ENCODE measurements at regions not wholly inside any gene's neighbourhood (a gene's known extent, or its start where the extent isn't known, plus 50 kb on each side); places are given as distances from the start of the nearest gene placed in this dataset.

DNA sequence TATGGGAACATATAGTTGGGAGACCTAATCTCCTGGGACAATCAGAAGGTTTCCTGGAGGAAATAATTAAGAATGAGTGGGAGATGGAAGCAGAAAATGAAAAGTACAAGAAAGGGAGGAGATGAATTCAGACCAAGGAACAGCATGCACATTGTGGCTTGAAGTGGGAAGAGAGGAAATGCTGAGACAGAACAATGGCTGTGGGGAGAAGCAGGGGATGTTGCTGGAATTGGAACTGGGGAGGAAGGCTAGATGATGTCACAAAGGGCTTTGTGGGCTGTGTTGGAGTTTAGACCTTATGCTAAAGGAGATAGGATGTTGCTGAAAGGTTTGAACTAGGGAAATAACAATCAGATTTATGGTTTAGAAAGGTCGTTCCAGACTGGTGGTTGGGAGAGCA lies 119.5 kb upstream of the DIPK2B start:
- Histone ChIP-seq H3K4me3 (no peak overlapping the region), H3K9me3 (no peaks in the 10 kb centered on the region), H3K27ac (no peak overlapping the region), H3K27me3 (no peaks in the 10 kb centered on the region), H3K36me3 (no peaks in the 10 kb centered on the region), H3K4me1 (no peaks in the 10 kb centered on the region)
- intact Hi-C loops (cut with DNase I), result no loop called here
- TF ChIP-seq, protein P1, sequence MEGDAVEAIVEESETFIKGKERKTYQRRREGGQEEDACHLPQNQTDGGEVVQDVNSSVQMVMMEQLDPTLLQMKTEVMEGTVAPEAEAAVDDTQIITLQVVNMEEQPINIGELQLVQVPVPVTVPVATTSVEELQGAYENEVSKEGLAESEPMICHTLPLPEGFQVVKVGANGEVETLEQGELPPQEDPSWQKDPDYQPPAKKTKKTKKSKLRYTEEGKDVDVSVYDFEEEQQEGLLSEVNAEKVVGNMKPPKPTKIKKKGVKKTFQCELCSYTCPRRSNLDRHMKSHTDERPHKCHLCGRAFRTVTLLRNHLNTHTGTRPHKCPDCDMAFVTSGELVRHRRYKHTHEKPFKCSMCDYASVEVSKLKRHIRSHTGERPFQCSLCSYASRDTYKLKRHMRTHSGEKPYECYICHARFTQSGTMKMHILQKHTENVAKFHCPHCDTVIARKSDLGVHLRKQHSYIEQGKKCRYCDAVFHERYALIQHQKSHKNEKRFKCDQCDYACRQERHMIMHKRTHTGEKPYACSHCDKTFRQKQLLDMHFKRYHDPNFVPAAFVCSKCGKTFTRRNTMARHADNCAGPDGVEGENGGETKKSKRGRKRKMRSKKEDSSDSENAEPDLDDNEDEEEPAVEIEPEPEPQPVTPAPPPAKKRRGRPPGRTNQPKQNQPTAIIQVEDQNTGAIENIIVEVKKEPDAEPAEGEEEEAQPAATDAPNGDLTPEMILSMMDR (IDR thresholded peaks at IDR 0.05), result no peak
- DNase-seq (no peak), ATAC-seq (no peak)

DNA sequence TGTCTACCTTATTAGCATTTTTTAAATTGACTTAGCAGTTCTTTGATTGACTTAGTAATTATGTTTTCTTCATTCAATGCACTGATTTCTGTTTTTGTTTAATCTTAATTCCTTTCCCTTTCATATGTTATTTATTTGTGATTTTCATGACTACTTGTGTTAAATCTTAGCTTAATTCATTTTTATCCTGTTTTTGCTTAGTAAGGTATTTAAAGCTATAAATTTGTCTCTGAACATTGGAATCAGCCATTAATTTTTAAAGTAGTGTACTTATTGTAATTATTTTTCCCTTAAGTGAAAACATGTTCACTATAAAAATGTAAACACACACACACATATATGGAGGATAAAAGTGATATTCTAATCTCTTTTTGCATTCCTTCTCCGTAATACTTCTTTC lies 109.1 kb upstream of the DIPK2B start:
- ATAC-seq, result no peak
- H3K4me1 ChIP-seq, result no peaks in the 10 kb centered on the region

DNA sequence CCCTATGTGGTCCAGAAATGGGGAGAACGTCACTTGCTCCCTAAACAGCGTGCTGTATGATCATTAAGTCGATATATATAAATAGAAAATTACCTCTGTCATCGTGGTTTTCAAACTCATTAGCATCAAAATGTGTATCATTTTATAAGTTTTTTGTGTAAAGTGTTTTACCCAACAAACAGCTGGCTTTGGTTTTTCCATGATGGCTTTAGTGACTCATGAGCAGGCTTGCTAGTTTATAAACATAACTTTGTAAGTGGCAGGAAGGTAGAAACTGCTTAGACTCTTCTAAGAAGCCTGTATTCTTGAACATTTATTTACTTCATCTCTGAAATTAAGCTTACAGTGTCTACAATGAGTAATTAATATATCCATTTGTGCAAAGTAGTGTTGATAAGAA lies 108.4 kb upstream of the DIPK2B start:
- DNase-seq (no peak), ATAC-seq (no peak)
- Histone ChIP-seq H3K4me1 (no peaks in the 10 kb centered on the region), H3K36me3 (no peaks in the 10 kb centered on the region), H3K9me3 (no peaks in the 10 kb centered on the region), H3K27me3 (no peaks in the 10 kb centered on the region), H3K4me3 (no peak overlapping the region), H3K27ac (no peak overlapping the region)
- TF ChIP-seq, protein P1 (IDR thresholded peaks at IDR 0.05), result no peak
- intact Hi-C loops (cut with DNase I), result no loop called here

More for the DNA sequence above, 109.1 kb upstream of the DIPK2B start:
- no peaks in the 10 kb centered on the region for H3K36me3 ChIP-seq
- no peaks in the 10 kb centered on the region for H3K9me3 ChIP-seq
- no peaks in the 10 kb centered on the region for H3K27me3 ChIP-seq
- intact Hi-C loops (cut with DNase I), result no loop called here
- TF ChIP-seq, protein P1 (IDR thresholded peaks at IDR 0.05), result no peak
- no peak overlapping the region for H3K4me3 ChIP-seq
- no peak overlapping the region for H3K27ac ChIP-seq
- DNase-seq, result no peak

DNA sequence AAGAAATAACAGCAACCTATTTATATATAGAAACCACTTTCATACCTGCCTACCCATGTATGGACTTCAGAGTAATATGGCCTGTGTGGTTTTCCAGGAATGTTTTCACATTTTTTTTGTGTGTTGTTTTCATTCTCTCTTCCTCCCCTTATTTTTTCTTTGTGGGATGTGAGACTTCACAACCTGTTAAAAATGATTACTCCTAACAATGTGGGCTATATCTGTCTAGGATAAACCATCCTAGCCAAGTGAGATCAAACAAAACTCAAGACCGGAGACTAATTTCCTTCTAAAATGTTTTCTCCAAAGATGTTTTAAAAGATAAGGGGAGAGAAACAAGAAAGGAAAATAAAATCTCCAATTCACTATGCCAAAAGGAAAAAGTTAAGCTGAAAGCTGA lies 106.1 kb upstream of the DIPK2B start:
- H3K27ac ChIP-seq, result no peak overlapping the region
- intact Hi-C loops (cut with DNase I), result no loop called here

DNA sequence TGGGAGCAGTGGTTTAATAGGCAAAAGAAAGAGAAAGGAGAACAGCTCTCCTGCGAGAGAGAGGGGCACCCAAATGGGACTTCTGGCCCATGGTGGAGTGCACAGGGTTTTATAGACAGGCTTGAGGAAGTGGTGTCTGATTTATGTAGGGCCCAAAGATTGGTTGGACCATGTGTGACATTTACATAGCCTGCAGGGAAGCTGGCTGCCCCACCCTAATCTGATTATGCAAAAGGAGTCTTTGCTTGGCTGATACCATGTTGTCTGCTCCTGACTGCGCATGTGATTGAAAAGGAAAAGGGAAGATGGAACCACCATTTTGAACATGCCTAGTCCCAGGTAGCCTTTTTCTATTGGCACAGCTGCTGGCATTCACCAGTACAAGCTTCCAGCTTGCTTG lies 100.0 kb upstream of the DIPK2B start:
- DNase-seq, result no peak
- Histone ChIP-seq H3K4me3 (no peak overlapping the region), H3K27me3 (no peaks in the 10 kb centered on the region), H3K36me3 (no peaks in the 10 kb centered on the region), H3K4me1 (no peaks in the 10 kb centered on the region), H3K9me3 (no peaks in the 10 kb centered on the region), H3K27ac (no peak overlapping the region)
- TF ChIP-seq, protein P1 (IDR thresholded peaks at IDR 0.05), result no peak
- intact Hi-C loops (cut with DNase I), result no loop called here
- ATAC-seq, result no peak

More for the DNA sequence above, 106.1 kb upstream of the DIPK2B start:
- TF ChIP-seq, protein P1 (IDR thresholded peaks at IDR 0.05), result no peak
- ATAC-seq (no peak), DNase-seq (no peak)
- Histone ChIP-seq H3K36me3 (no peaks in the 10 kb centered on the region), H3K4me1 (no peaks in the 10 kb centered on the region), H3K4me3 (no peak overlapping the region), H3K27me3 (no peaks in the 10 kb centered on the region), H3K9me3 (no peaks in the 10 kb centered on the region)

All from upper lobe of right lung (tissue), 1 donor.